Calu3 (cell line): ENCODE measurements at regions not wholly inside any gene's neighbourhood (a gene's known extent, or its start where the extent isn't known, plus 50 kb on each side); places are given as distances from the start of the nearest gene placed in this dataset.
A peak's percentile ranks its signal among the peaks of the same experiment; 100 is the strongest.

ENCODE experiments used
- BruUV-seq: library from RNA; stranded (reverse); fragments of 400-500 nt; replicated peaks from 2 replicates; lab custom pipeline; 2021; lab: Mats Ljungman, UMichigan
- CTCF ChIA-PET: fragments of 300-600 bp; sonication (Branson Sonifier 250); formaldehyde crosslinking; loops from one replicate; lab custom pipeline; 2022; ENCODE audit warnings: antibody characterized with exemption; lab: Charles Lee
- DNase-seq: peaks from one replicate; pipeline ENCODE4 v3.0.0; 2022
- H3K27ac Mint-ChIP-seq: one replicate; pipeline ENCODE4 v1.8.0; 2022; ENCODE audit warnings: mixed read lengths; ENCODE audit not compliant: unreplicated experiment
- H3K27me3 Mint-ChIP-seq: one replicate; pipeline ENCODE4 v1.8.0; 2022; ENCODE audit warnings: mixed read lengths; ENCODE audit not compliant: unreplicated experiment
- H3K36me3 Mint-ChIP-seq: one replicate; pipeline ENCODE4 v1.8.0; 2022; ENCODE audit warnings: mild to moderate bottlenecking, moderate library complexity, mixed read lengths; ENCODE audit not compliant: insufficient read depth, unreplicated experiment
- H3K4me1 Mint-ChIP-seq: one replicate; pipeline ENCODE4 v1.8.0; 2022; ENCODE audit warnings: mild to moderate bottlenecking, low read depth, mixed read lengths; ENCODE audit not compliant: unreplicated experiment
- H3K4me3 Mint-ChIP-seq: one replicate; pipeline ENCODE4 v1.8.0; 2022; ENCODE audit warnings: mild to moderate bottlenecking, low read depth, moderate library complexity, mixed read lengths; ENCODE audit not compliant: unreplicated experiment
- H3K9me3 Mint-ChIP-seq: one replicate; pipeline ENCODE4 v1.8.0; 2022; ENCODE audit warnings: low read depth, mixed read lengths; ENCODE audit not compliant: unreplicated experiment
- CTCF ChIP-seq: fragments of 200-600 bp; IDR thresholded peaks from one replicate; pipeline ENCODE4 v1.8.0; 2022; ENCODE audit warnings: antibody characterized with exemption; ENCODE audit not compliant: unreplicated experiment
- intact Hi-C: fragments of 100-400 bp; cut with micrococcal nuclease; formaldehyde crosslinking; loops from one replicate; pipeline ENCODE4 v1.10.0; 2022; ENCODE audit not compliant: unreplicated experiment

GRCh38 chr6:78199044-78199443 is 546.2 kb downstream of the MEI4 start:
- intact Hi-C loops, result no loop called here
- no peaks in the 10 kb centered on the region for H3K9me3 Mint-ChIP-seq
- no peak overlapping the region for H3K27ac Mint-ChIP-seq
- DNase-seq, result peak; percentile 13
- CTCF ChIA-PET, result no interaction called here
- H3K36me3 Mint-ChIP-seq, result no peaks in the 10 kb centered on the region
- TF ChIP-seq CTCF, result no peak
- no peaks in the 10 kb centered on the region for H3K27me3 Mint-ChIP-seq
- no peak overlapping the region for H3K4me3 Mint-ChIP-seq
- BruUV-seq, result no TSS peak
- peaks cover 12% of the 10 kb centered on the region for H3K4me1 Mint-ChIP-seq

GRCh38 chr6:78222226-78222625 is 569.4 kb downstream of the MEI4 start:
- no TSS peak for BruUV-seq
- peaks cover 10% of the 10 kb centered on the region for H3K4me1 Mint-ChIP-seq
- no peaks in the 10 kb centered on the region for H3K9me3 Mint-ChIP-seq
- DNase-seq, result no peak
- H3K27ac Mint-ChIP-seq, result no peak overlapping the region
- CTCF ChIA-PET, result interaction anchor here (0.6 kb wide), 1 partner anchor 610 kb away, joined by 4 read pairs; no protein-coding TSS in a partner anchor
- H3K36me3 Mint-ChIP-seq, result no peaks in the 10 kb centered on the region
- no peak overlapping the region for H3K4me3 Mint-ChIP-seq
- no peak for TF ChIP-seq CTCF
- H3K27me3 Mint-ChIP-seq, result no peaks in the 10 kb centered on the region
- intact Hi-C loops, result no loop called here

GRCh38 chr6:78231002-78231401 is 578.2 kb downstream of the MEI4 start:
- no peaks in the 10 kb centered on the region for H3K27me3 Mint-ChIP-seq
- H3K27ac Mint-ChIP-seq, result no peak overlapping the region
- H3K4me3 Mint-ChIP-seq, result no peak overlapping the region
- CTCF ChIA-PET, result no interaction called here
- TF ChIP-seq CTCF, result no peak
- no peaks in the 10 kb centered on the region for H3K36me3 Mint-ChIP-seq
- peaks cover 20% of the 10 kb centered on the region for H3K4me1 Mint-ChIP-seq
- intact Hi-C loops, result no loop called here
- no TSS peak for BruUV-seq
- DNase-seq, result no peak
- no peaks in the 10 kb centered on the region for H3K9me3 Mint-ChIP-seq

GRCh38 chr6:78243519-78243918 is 590.7 kb downstream of the MEI4 start:
- CTCF ChIA-PET, result no interaction called here
- Mint-ChIP-seq H3K4me1 (peaks cover 8% of the 10 kb centered on the region), H3K27me3 (no peaks in the 10 kb centered on the region), H3K9me3 (no peaks in the 10 kb centered on the region), H3K27ac (peak overlapping the region; percentile 84), H3K36me3 (peaks cover 4% of the 10 kb centered on the region), H3K4me3 (no peak overlapping the region)
- TF ChIP-seq CTCF, result no peak
- intact Hi-C loops, result no loop called here
- BruUV-seq, result no TSS peak
- peak; percentile 48 for DNase-seq

- CTCF ChIA-PET, result no interaction called here
- no peak overlapping the region for H3K27ac Mint-ChIP-seq
- BruUV-seq, result no TSS peak
- no peaks in the 10 kb centered on the region for H3K9me3 Mint-ChIP-seq
- no peak overlapping the region for H3K4me3 Mint-ChIP-seq
- H3K4me1 Mint-ChIP-seq, result no peaks in the 10 kb centered on the region
- H3K36me3 Mint-ChIP-seq, result no peaks in the 10 kb centered on the region
- TF ChIP-seq CTCF, result no peak
- intact Hi-C loops, result no loop called here
- no peak for DNase-seq
- H3K27me3 Mint-ChIP-seq, result no peaks in the 10 kb centered on the region
Measured at GRCh38 chr6:78251931-78252330, 599.1 kb downstream of the MEI4 start.
